ENCODE measurements at regions not wholly inside any gene's neighbourhood (a gene's known extent, or its start where the extent isn't known, plus 50 kb on each side); places are given as distances from the start of the nearest gene placed in this dataset.

GRCh38 chr10:46223064-46223480, 63.7 kb upstream of the ANTXRL start:
- no peak for TF ChIP-seq ARNTL (CRISPR knock-in tag; IDR thresholded peaks at IDR 0.05; ENCODE audit: borderline replicate concordance, low read depth)
- no peak for TF ChIP-seq OSR1 (CRISPR knock-in tag; IDR thresholded peaks at IDR 0.05)
- TF ChIP-seq BACH2 (CRISPR knock-in tag; IDR thresholded peaks at IDR 0.05; ENCODE audit: borderline replicate concordance), result no peak
- no peak for TF ChIP-seq ZFP30 (CRISPR knock-in tag; IDR thresholded peaks at IDR 0.05)
- TF ChIP-seq RARB (CRISPR knock-in tag; IDR thresholded peaks at IDR 0.05), result no peak
- TF ChIP-seq GLIS3 (CRISPR knock-in tag; IDR thresholded peaks at IDR 0.05), result no peak
- TF ChIP-seq SNAI2 (CRISPR knock-in tag; IDR thresholded peaks at IDR 0.05), result no peak
- no peak for TF ChIP-seq CSRNP3 (CRISPR knock-in tag; IDR thresholded peaks at IDR 0.05)
- no peak for TF ChIP-seq CREB5 (CRISPR knock-in tag; IDR thresholded peaks at IDR 0.05; ENCODE audit: low read depth)
- TF ChIP-seq PATZ1 (CRISPR knock-in tag; IDR thresholded peaks at IDR 0.05; ENCODE audit: borderline replicate concordance), result no peak
